Keratinocyte (primary cell): ENCODE measurements at regions not wholly inside any gene's neighbourhood (a gene's known extent, or its start where the extent isn't known, plus 50 kb on each side); places are given as distances from the start of the nearest gene placed in this dataset.

Source experiments
- DNase-seq: peaks from one replicate; pipeline ENCODE4 v3.0.0-alpha.2; 2011; ENCODE audit warnings: low read depth, missing footprints, low spot score
- FAIRE-seq: peaks from 2 replicates; lab custom pipeline; 2011; peaks lifted over from hg19 to GRCh38; lab: Jason Lieb, UNC
- H2AFZ ChIP-seq: 2 replicates; pipeline ENCODE4 v1.6.0; 2012; ENCODE audit warnings: low read length, control low read depth, inconsistent platforms; ENCODE audit not compliant: control insufficient read depth
- H3K27ac ChIP-seq: 2 replicates; pipeline ENCODE4 v1.5.1; 2011; ENCODE audit warnings: low read length; ENCODE audit not compliant: control insufficient read depth, insufficient read depth
- H3K27me3 ChIP-seq: 3 replicates; pipeline ENCODE4 v1.6.0; 2011; ENCODE audit warnings: low read length; ENCODE audit not compliant: control insufficient read depth, insufficient read depth; ENCODE audit errors: extremely low read depth
- H3K36me3 ChIP-seq, 2 experiments: 2 replicates in 1 of 2; 3 replicates in 1 of 2; pipeline ENCODE4 v1.5.1; 2011; ENCODE audit warnings: low read length in 2 of 2, mild to moderate bottlenecking in 1 of 2; ENCODE audit not compliant: control insufficient read depth in 2 of 2, insufficient read depth in 2 of 2; ENCODE audit errors: extremely low read depth in 1 of 2
- H3K4me1 ChIP-seq: 3 replicates; pipeline ENCODE4 v1.5.1; 2011; ENCODE audit warnings: low read length; ENCODE audit not compliant: control insufficient read depth, insufficient read depth; ENCODE audit errors: extremely low read depth
- H3K4me2 ChIP-seq: 3 replicates; pipeline ENCODE4 v1.6.0; 2011; ENCODE audit warnings: low read depth, low read length; ENCODE audit not compliant: control insufficient read depth, insufficient read depth; ENCODE audit errors: extremely low read depth
- H3K4me3 ChIP-seq, 3 experiments: fragments of 200-600 bp in 1 of 3; sonication (generic) in 1 of 3; 2 replicates in 2 of 3; 3 replicates in 1 of 3; pipeline ENCODE4 v1.5.1; 2011 to 2016; ENCODE audit warnings: low read length in 3 of 3, mild to moderate bottlenecking in 3 of 3, control low read depth in 2 of 3, inconsistent platforms in 1 of 3, low read depth in 1 of 3, mixed read lengths in 1 of 3, mixed run types in 1 of 3, moderate library complexity in 1 of 3; ENCODE audit not compliant: control insufficient read depth in 2 of 3, insufficient read depth in 2 of 3; ENCODE audit errors: extremely low read depth in 1 of 3
- H3K79me2 ChIP-seq: 2 replicates; pipeline ENCODE4 v1.6.0; 2012; ENCODE audit warnings: low read length; ENCODE audit not compliant: control insufficient read depth, insufficient read depth
- H3K9ac ChIP-seq: 3 replicates; pipeline ENCODE4 v1.6.0; 2011; ENCODE audit warnings: low read length; ENCODE audit not compliant: control insufficient read depth, insufficient read depth; ENCODE audit errors: extremely low read depth
- H3K9me1 ChIP-seq: 3 replicates; pipeline ENCODE4 v1.6.0; 2011; ENCODE audit warnings: low read length; ENCODE audit not compliant: control insufficient read depth, insufficient read depth; ENCODE audit errors: extremely low read depth
- H3K9me3 ChIP-seq: 2 replicates; pipeline ENCODE4 v1.5.1; 2012; ENCODE audit warnings: low read depth, low read length; ENCODE audit not compliant: control insufficient read depth
- H4K20me1 ChIP-seq: 3 replicates; pipeline ENCODE4 v1.6.0; 2011; ENCODE audit warnings: low read length; ENCODE audit not compliant: control insufficient read depth, insufficient read depth; ENCODE audit errors: extremely low read depth
- CTCF ChIP-seq, 3 experiments: IDR thresholded peaks in 1 of 3; conservative IDR thresholded peaks in 1 of 3; optimal IDR thresholded peaks in 1 of 3; 2 replicates in 2 of 3; 3 replicates in 1 of 3; pipeline versions ENCODE3 to v1.5.1; 2011; ENCODE audit warnings: low read length in 3 of 3, mild to moderate bottlenecking in 3 of 3, moderate library complexity in 2 of 3, control low read depth in 1 of 3, inconsistent platforms in 1 of 3; ENCODE audit not compliant: insufficient read depth in 2 of 3; ENCODE audit errors: extremely low read depth in 1 of 3
- EZH2 ChIP-seq: IDR thresholded peaks from one replicate; pipeline ENCODE4 v1.6.1; 2012; ENCODE audit warnings: inconsistent platforms, mild to moderate bottlenecking, low read length, moderate library complexity
- dilution Hi-C: fragments of 300-500 bp; cut with MboI; formaldehyde crosslinking; loops from one replicate; pipeline ENCODE4 v1.7.0; 2020; ENCODE audit warnings: low sequenced_read_pairs; ENCODE audit not compliant: extremely low pct_ligation_motif_present

GRCh38 chr22:49604732-49605302 lies 222.9 kb downstream of the BRD1 start:
- Histone ChIP-seq H3K27ac (no peak overlapping the region), H3K79me2 (no peaks in the 10 kb centered on the region), H3K9me3 (peaks cover 20% of the 10 kb centered on the region), H3K27me3 (no peaks in the 10 kb centered on the region), H3K4me3 (no peak overlapping the region), H3K4me2 (no peak overlapping the region), H2AFZ (no peak overlapping the region), H3K9me1 (no peaks in the 10 kb centered on the region), H3K36me3 (no peaks in the 10 kb centered on the region), H3K4me1 (no peaks in the 10 kb centered on the region), H4K20me1 (no peaks in the 10 kb centered on the region), H3K9ac (no peak overlapping the region)
- DNase-seq (no peak), FAIRE-seq (no peak)
- TF ChIP-seq CTCF (optimal IDR thresholded peaks at IDR 0.05 in 1 of 3, IDR thresholded peaks at IDR 0.05 in 1 of 3, conservative IDR thresholded peaks at IDR 0.05 in 1 of 3; ENCODE audit: extremely low read depth in 1 of 3, insufficient read depth in 2 of 3, low read length in 3 of 3), result no peak
- TF ChIP-seq EZH2, result no peak
- dilution Hi-C loops, result no loop called here

- no peak for FAIRE-seq
- Histone ChIP-seq H3K27ac (no peak overlapping the region), H2AFZ (no peak overlapping the region), H3K4me3 (no peak overlapping the region), H4K20me1 (no peaks in the 10 kb centered on the region), H3K27me3 (no peaks in the 10 kb centered on the region), H3K4me1 (no peaks in the 10 kb centered on the region), H3K9ac (no peak overlapping the region), H3K36me3 (no peaks in the 10 kb centered on the region), H3K4me2 (no peak overlapping the region), H3K9me1 (no peaks in the 10 kb centered on the region), H3K79me2 (no peaks in the 10 kb centered on the region), H3K9me3 (peaks cover 19% of the 10 kb centered on the region)
- DNase-seq, result no peak
- no peak for TF ChIP-seq EZH2
- no peak for TF ChIP-seq CTCF (optimal IDR thresholded peaks at IDR 0.05 in 1 of 3, IDR thresholded peaks at IDR 0.05 in 1 of 3, conservative IDR thresholded peaks at IDR 0.05 in 1 of 3; ENCODE audit: extremely low read depth in 1 of 3, insufficient read depth in 2 of 3, low read length in 3 of 3)
- dilution Hi-C loops, result no loop called here
These were observed 224.7 kb downstream of the BRD1 start for GRCh38 chr22:49603016-49603415.
